HG03139 (cell line): ENCODE measurements at regions not wholly inside any gene's neighbourhood (a gene's known extent, or its start where the extent isn't known, plus 50 kb on each side); places are given as distances from the start of the nearest gene placed in this dataset.

Source experiments
- ATAC-seq: cut with Tn5 transposase; IDR thresholded peaks from one replicate; pipeline ENCODE4 v1.9.1; 2021; ENCODE audit not compliant: unreplicated experiment

DNA sequence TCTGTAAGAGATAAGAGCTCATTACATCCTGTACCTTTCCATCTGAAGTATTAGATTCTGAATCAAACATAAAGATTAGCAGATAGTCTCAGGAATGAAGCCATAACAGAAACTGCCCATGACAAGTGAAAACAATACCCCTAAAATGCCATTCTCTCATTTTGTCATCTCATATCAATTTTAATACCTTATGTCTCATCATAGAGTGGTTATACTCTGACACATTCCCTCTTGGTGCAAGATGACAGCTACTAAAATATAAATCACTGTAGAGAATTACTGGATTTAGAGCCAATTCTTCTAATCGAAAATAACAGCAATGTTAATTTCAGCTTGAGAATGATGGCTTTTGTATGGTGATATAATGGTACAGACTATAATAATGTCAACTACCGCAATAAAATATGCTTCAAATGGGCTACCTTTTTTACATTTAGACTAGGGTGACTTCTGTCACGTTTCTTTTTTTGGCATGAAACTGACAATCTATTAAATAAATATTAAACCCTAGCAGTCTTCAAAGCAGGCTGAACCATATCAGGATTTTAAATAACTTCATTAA, 125.1 kb upstream of the ITGA4 start:
- no peak for ATAC-seq

GRCh38 chr2:181334158-181334826, 122.9 kb upstream of the ITGA4 start:
- ATAC-seq = no peak

DNA sequence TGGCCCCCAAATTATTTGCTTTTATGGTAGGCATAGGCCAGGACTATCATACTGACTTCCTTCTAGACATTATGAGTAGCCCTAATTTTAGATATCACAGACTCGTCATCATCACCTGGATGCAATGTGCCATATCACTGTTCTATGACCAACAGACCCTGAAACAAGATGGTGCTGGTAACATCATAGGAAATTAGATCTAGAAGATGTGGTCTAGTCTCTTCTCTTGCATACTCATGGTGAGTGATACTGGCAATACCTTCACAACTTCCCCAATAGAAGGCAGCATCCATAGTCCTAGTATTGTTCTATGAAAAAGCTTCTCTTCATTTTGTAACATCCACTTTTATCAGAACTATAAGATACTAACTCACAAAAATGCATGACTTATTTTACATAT, 116.3 kb upstream of the ITGA4 start:
- no peak for ATAC-seq

GRCh38 chr2:181341855-181342600, 115.2 kb upstream of the ITGA4 start:
- no peak for ATAC-seq

GRCh38 chr2:181348107-181348837, 108.9 kb upstream of the ITGA4 start:
- ATAC-seq = peak; percentile 74

- no peak for ATAC-seq
Measured at GRCh38 chr2:181352158-181352557, 105.0 kb upstream of the ITGA4 start.

DNA sequence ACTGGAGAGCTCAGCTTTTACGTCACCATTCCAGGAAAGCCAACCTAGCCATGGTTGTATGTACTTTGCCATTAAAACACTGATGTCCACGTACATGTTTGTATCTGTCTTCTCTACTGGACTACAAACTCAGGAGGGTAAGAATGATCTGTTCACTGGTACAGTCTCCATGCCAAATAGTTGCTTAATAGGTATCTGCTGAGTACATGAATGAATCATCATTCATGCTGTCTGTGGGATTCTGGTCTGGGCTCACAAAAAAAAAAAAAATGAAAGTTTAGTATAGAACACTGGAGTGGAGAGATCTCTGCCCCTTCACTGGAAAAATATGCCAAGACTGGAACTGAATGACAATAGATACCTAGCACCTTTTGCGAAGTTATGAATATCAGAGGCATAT, 102.6 kb upstream of the ITGA4 start:
- ATAC-seq = no peak

DNA sequence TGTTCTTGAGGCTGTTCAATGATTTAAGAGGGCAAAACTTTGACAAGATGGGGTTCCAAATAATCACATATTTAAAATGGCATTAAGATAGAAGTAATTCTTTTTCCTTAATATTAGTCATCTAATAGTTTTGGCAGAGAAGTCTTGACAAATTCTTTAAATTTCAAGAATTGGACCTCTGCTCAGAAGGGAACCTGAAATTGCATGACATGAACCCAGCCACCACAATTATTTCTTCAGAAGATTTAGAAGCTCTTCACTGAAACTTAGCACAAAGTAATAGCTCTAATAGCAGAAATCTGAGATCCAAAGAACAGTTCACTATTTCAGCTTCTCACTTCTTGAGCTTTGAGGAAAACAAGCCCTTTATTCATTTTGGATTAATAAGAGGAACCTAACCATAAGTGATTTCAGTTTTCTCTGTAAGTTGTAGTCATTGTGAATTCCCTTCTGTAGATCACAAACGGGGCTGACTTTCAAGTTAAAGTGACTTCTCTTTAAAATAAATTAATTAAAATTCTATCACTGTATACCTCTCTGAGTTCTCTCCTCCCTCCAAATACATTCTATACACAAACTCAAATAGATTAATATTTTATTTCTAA, 100.6 kb upstream of the ITGA4 start:
- ATAC-seq = no peak

DNA sequence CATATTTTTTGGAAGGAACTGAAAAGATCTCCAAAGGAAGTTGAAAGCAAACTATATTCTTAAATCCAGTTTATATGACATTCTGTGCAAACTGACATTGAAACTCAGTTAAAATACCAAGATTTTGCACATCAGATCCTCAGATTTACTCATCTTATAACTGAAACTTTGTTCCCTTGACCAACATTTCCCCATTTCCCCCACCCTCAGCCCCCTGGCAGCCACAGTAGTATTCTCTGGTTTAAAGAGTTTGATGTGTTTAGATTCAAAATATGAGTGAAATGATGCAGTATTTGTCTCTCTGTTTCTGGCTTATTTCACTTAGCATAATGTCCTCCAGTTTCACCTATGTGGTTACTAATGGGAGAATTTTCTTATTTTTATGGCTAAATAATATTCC, 99.2 kb upstream of the ITGA4 start:
- no peak for ATAC-seq

- ATAC-seq = no peak
Measured at GRCh38 chr2:181362561-181362960, 94.6 kb upstream of the ITGA4 start.

DNA sequence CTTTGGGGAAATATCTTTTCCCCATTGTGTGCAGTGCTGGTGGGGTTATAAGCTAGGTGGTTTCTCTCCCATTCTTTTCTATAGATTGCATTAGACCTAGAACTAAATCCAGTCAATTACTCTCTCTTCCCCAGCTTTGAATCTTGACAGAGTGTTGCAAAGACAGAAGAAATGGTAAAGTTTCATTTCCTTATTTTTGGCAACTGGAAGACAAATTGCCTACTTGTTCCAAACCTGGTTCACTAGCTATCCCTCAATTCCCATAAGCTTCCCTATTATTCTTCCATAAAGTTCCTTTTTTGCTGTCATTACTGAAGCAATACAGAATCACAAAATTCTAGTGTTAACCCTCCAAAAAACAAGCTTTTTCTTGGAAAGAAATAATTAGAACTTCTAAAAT, 94.0 kb upstream of the ITGA4 start:
- ATAC-seq = no peak

DNA sequence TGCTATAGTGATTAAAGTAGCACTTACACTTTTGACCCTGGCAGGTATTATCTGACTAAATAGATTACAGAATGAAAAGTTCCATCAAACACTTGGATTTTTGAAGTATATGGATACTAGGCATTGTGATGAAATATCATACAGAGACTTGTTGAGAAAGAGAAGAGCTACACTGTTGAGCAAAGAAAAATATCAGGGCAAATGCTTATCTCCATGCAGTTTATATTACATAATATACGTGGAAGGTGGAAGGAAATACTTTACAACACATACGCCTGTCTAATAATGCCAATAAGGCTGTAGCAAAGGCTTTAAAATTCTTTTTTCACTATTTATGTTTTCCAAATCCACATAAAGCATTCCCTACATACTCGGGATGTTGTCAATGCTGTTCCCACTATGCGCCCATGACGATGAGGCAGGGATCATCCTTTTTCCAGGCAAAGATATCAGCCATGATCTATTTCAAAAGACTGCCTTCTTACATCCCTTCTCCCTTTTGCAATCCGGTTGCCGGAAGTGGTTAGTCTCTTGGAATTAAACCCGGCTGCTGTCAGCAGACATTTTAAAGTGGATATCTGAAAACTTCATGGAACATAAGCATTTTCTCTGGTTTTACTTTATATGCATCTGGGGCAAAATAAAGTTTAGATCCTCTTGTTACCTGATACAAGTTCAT, 92.6 kb upstream of the ITGA4 start:
- no peak for ATAC-seq

GRCh38 chr2:181366675-181367175, 90.5 kb upstream of the ITGA4 start:
- no peak for ATAC-seq

DNA sequence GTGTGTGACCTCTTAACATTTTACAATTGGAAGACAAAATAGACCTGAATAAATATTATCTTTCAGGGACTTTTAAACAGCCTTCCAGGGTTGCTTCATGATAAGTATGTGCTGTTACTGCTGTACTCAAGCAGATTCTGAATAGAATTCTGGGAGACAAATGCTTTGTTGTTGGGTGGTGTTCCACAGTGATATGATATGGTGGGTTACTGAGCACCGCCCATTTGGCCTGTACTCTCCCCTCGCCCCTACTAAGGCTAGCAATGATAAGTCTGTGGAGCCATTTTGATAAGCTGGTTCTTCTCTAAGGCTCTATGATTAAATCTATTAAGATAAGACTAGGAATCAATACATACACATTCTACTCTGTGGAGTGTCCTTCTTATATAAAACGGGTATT, 89.8 kb upstream of the ITGA4 start:
- ATAC-seq = no peak

DNA sequence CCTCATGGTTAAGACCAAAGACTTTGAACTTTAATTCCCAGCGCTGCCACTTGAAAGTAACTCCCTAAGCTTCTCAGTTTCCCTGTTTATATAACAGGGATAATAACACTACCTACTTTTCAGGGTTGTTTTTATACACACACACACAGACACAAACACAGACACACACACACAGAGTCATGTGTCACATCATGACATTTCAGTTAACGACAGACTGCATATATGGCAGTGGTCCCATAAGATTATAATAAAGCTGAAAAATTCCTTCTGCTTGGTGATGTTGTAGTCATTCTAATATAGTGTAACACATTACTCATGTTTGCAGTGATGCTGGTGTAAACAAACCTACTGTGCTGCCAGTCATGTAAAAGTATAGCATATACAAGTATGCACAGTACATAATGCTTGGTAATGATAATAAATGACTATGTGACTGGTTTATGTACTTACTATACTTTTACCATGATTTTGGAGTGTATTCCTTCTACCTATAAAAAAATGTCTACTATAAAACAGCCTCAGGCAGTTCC, 89.2 kb upstream of the ITGA4 start:
- no peak for ATAC-seq

GRCh38 chr2:181370126-181370525, 87.1 kb upstream of the ITGA4 start:
- ATAC-seq = no peak

DNA sequence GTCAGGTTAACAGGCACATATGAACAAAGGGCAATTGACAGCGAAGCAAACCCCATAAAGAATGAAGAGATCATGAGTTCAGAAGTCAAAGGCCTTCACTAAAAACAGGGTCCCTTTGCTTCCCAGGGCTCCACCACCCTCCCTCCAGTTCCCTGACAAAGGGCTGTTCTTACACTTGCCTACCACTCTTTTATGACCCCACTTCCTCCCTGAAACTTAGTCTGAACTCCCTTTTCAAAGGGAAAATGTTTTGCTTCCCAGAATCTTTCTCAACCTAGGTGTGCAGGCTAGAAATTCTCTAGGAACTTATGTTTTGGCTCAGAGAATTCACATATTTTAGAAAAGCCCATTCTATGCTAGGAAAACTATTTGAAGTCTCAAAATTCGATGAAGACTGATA, 86.0 kb upstream of the ITGA4 start:
- ATAC-seq = no peak

GRCh38 chr2:181371782-181372645, 85.2 kb upstream of the ITGA4 start:
- no peak for ATAC-seq

DNA sequence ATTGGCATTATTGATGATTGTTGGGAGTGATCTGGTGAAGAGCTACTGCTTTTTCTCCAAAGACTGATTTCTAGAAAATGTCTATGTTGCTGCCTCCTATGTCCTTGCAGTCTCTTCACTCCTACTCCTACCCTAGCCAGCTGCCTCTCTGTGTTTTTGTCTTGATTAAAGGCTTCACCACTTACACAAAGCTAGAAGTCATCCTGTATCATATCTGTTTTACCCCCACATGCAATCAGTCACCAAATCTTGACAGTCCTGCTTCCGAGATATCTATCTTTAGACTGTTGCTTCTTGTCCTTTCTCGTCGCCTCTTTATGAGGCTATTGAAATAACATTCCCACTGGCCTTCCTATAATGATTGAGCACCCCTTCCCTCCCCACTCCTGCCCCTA, 84.5 kb upstream of the ITGA4 start:
- no peak for ATAC-seq
